OCI-LY7 (cell line): ENCODE measurements at regions not wholly inside any gene's neighbourhood (a gene's known extent, or its start where the extent isn't known, plus 50 kb on each side); places are given as distances from the start of the nearest gene placed in this dataset.

Source experiments
- EZH2phosphoT487 ChIP-seq: fragments of 200-600 bp; sonication (generic); IDR thresholded peaks from 2 replicates; pipeline ENCODE4 v1.6.1; 2018; ENCODE audit warnings: low read depth, borderline replicate concordance, mild to moderate bottlenecking, mixed run types, antibody characterized with exemption, low read length, moderate library complexity, mixed read lengths
- TF ChIP-seq, protein P1 (sequence below): fragments of 200-600 bp; sonication (generic); conservative IDR thresholded peaks from 2 replicates; pipeline ENCODE4 v1.5.1; 2014; ENCODE audit warnings: mild to moderate bottlenecking, antibody characterized with exemption, low read length, moderate library complexity, mixed read lengths

GRCh38 chr7:24392774-24393173 is 108.8 kb downstream of the NPY start:
- TF ChIP-seq, protein P1, sequence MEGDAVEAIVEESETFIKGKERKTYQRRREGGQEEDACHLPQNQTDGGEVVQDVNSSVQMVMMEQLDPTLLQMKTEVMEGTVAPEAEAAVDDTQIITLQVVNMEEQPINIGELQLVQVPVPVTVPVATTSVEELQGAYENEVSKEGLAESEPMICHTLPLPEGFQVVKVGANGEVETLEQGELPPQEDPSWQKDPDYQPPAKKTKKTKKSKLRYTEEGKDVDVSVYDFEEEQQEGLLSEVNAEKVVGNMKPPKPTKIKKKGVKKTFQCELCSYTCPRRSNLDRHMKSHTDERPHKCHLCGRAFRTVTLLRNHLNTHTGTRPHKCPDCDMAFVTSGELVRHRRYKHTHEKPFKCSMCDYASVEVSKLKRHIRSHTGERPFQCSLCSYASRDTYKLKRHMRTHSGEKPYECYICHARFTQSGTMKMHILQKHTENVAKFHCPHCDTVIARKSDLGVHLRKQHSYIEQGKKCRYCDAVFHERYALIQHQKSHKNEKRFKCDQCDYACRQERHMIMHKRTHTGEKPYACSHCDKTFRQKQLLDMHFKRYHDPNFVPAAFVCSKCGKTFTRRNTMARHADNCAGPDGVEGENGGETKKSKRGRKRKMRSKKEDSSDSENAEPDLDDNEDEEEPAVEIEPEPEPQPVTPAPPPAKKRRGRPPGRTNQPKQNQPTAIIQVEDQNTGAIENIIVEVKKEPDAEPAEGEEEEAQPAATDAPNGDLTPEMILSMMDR: no peak
- TF ChIP-seq EZH2phosphoT487: no peak
